Kidney (tissue), 13 donors: ENCODE measurements at regions not wholly inside any gene's neighbourhood (a gene's known extent, or its start where the extent isn't known, plus 50 kb on each side); places are given as distances from the start of the nearest gene placed in this dataset.
"Not testable (repeated sequence)": the region's sequence is repeated elsewhere in the genome, so short reads cannot be mapped to it uniquely, and the experiment has no call there.

Experiments used
- DNase-seq, 5 donors: peaks; one replicate each; pipeline ENCODE4 v3.0.0-alpha.2; 2013 to 2020
- FAIRE-seq: peaks from 2 replicates; lab custom pipeline; 2012; peaks lifted over from hg19 to GRCh38; lab: Jason Lieb, UNC
- H3K27ac ChIP-seq, 2 donors: one replicate each; pipeline ENCODE4 v1.7.0; 2013; ENCODE audit warnings: low read depth in 2 of 2, low read length in 2 of 2, inconsistent platforms in 1 of 2
- H3K27me3 ChIP-seq: one replicate; pipeline ENCODE4 v1.7.1; 2013; ENCODE audit warnings: low read length, inconsistent platforms; ENCODE audit not compliant: control insufficient read depth, insufficient read depth
- H3K36me3 ChIP-seq, 3 donors: one replicate each; pipeline versions ENCODE4 v1.7.0 to v1.7.1; 2013; ENCODE audit warnings: low read length in 3 of 3, control low read depth in 1 of 3, inconsistent platforms in 1 of 3; ENCODE audit not compliant: insufficient read depth in 3 of 3, control insufficient read depth in 2 of 3
- H3K4me1 ChIP-seq, 3 donors: one replicate each; pipeline versions ENCODE4 v1.7.0 to v1.7.1; 2013; ENCODE audit warnings: low read length in 3 of 3, inconsistent platforms in 1 of 3, low read depth in 1 of 3; ENCODE audit not compliant: control insufficient read depth in 2 of 3, insufficient read depth in 2 of 3
- H3K4me3 ChIP-seq, 3 donors: one replicate each; pipeline versions ENCODE4 v1.7.0 to v1.8.1; 2013; ENCODE audit warnings: low read length in 3 of 3, control low read depth in 1 of 3, inconsistent platforms in 1 of 3
- H3K9ac ChIP-seq, 3 donors: one replicate each; pipeline versions ENCODE4 v1.7.0 to v1.7.1; 2013; ENCODE audit warnings: low read length in 3 of 3, control low read depth in 1 of 3, inconsistent platforms in 1 of 3
- H3K9me3 ChIP-seq, 3 donors: one replicate each; pipeline versions ENCODE4 v1.7.0 to v1.7.1; 2013; ENCODE audit warnings: low read length in 3 of 3, control low read depth in 1 of 3, inconsistent platforms in 1 of 3; ENCODE audit not compliant: control insufficient read depth in 2 of 3, insufficient read depth in 1 of 3
- intact Hi-C: fragments of 100-400 bp; cut with DNase I; formaldehyde crosslinking; loops from one replicate; pipeline ENCODE4 v1.11.1; 2022
- TF ChIP-seq, protein P1 (sequence below): IDR thresholded peaks from 3 replicates; pipeline ENCODE4 v1.5.1; 2012; ENCODE audit warnings: mild to moderate bottlenecking, moderate library complexity, borderline replicate concordance; ENCODE audit not compliant: insufficient read depth; ENCODE audit errors: extremely low read depth
- donor health status: control.
- donor health status: control.
- donor health status: control.
- donor health status: control.
- donor health status: control.
- donor health status: DM: yes; HTN: yes; CAD: no.
- donor health status: Normal renal cell carcinoma (clear cell type).

GRCh38 chr10:33917069-33917780 lies 582.8 kb upstream of the NRP1 start:
- H3K27me3 ChIP-seq, result no peaks in the 10 kb centered on the region
- no peaks in the 10 kb centered on the region for H3K4me1 ChIP-seq
- TF ChIP-seq, protein P1, sequence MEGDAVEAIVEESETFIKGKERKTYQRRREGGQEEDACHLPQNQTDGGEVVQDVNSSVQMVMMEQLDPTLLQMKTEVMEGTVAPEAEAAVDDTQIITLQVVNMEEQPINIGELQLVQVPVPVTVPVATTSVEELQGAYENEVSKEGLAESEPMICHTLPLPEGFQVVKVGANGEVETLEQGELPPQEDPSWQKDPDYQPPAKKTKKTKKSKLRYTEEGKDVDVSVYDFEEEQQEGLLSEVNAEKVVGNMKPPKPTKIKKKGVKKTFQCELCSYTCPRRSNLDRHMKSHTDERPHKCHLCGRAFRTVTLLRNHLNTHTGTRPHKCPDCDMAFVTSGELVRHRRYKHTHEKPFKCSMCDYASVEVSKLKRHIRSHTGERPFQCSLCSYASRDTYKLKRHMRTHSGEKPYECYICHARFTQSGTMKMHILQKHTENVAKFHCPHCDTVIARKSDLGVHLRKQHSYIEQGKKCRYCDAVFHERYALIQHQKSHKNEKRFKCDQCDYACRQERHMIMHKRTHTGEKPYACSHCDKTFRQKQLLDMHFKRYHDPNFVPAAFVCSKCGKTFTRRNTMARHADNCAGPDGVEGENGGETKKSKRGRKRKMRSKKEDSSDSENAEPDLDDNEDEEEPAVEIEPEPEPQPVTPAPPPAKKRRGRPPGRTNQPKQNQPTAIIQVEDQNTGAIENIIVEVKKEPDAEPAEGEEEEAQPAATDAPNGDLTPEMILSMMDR, result no peak
- H3K27ac ChIP-seq, result no peak overlapping the region
- DNase-seq, result no peak
- no peak overlapping the region for H3K4me3 ChIP-seq
- no peaks in the 10 kb centered on the region for H3K9me3 ChIP-seq
- no peaks in the 10 kb centered on the region for H3K36me3 ChIP-seq
- no peak for FAIRE-seq
- no peak overlapping the region for H3K9ac ChIP-seq
- intact Hi-C loops, result no loop called here

DNA sequence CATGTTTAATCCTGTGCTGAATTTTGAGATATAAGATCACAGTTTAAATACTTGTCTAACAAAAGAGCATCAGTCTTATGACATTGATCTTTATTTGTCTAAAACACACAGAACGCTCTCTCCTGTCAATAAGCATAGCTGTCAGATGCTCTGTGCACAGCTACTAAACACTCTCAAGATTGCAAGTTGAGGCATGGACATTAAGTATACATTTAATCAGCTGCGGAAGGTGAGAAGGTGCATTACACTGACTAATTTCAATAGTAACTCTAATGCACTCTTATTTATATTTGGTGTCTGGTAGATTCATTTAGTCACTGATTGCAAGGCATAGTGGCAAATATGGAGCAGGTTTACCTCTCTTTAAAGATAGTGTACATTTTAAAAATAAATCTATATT lies 580.3 kb upstream of the NRP1 start:
- DNase-seq (no peak), FAIRE-seq (no peak)
- no peak overlapping the region for H3K27ac ChIP-seq
- no peaks in the 10 kb centered on the region for H3K27me3 ChIP-seq
- TF ChIP-seq, protein P1, result no peak
- H3K36me3 ChIP-seq, result no peaks in the 10 kb centered on the region
- no peaks in the 10 kb centered on the region for H3K9me3 ChIP-seq
- H3K9ac ChIP-seq, result no peak overlapping the region
- no peaks in the 10 kb centered on the region for H3K4me1 ChIP-seq
- intact Hi-C loops, result no loop called here
- H3K4me3 ChIP-seq, result no peak overlapping the region

- Histone ChIP-seq H3K9me3 (no peaks in the 10 kb centered on the region), H3K4me1 (no peaks in the 10 kb centered on the region), H3K4me3 (no peak overlapping the region), H3K36me3 (no peaks in the 10 kb centered on the region), H3K27me3 (no peaks in the 10 kb centered on the region), H3K27ac (no peak overlapping the region), H3K9ac (no peak overlapping the region)
- no peak for FAIRE-seq
- intact Hi-C loops, result no loop called here
- TF ChIP-seq, protein P1, result no peak
- DNase-seq, result no peak
Observed at GRCh38 chr10:33913194-33913593, 578.7 kb upstream of the NRP1 start.

- H3K4me1 ChIP-seq, DNase-seq, H3K36me3 ChIP-seq, intact Hi-C loops, H3K4me3 ChIP-seq, H3K27me3 ChIP-seq, H3K9ac ChIP-seq, H3K27ac ChIP-seq, FAIRE-seq, H3K9me3 ChIP-seq: not testable (repeated sequence)
Observed at GRCh38 chr10:33909476-33909875, 575.0 kb upstream of the NRP1 start.
